HG02885 (cell line): ENCODE measurements at regions not wholly inside any gene's neighbourhood (a gene's known extent, or its start where the extent isn't known, plus 50 kb on each side); places are given as distances from the start of the nearest gene placed in this dataset.
"Not testable (repeated sequence)": the region's sequence is repeated elsewhere in the genome, so short reads cannot be mapped to it uniquely, and the experiment has no call there.

Experiments used
- ATAC-seq: cut with Tn5 transposase; IDR thresholded peaks from one replicate; pipeline ENCODE4 v1.9.1; 2021; ENCODE audit warnings: mild to moderate bottlenecking; ENCODE audit not compliant: unreplicated experiment, poor library complexity

DNA sequence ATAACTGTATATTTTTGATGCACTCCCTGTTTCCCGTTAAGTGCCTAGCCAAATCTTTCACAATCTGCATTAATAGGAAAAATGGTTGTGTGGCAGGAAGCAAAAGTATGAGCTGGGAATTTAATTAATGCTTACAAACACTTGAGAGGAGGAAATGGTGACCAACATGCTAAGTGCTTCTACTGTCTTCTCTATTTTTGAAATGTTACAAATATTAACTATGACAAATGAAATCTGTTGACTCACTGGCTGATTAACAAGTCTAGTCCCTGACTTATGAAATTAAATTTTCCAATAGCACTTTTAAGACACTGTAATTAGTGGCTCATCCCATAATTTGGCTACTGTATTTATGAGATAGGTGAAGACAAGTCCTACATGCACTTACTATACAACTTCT lies 446.9 kb upstream of the DPPA4 start:
- no peak for ATAC-seq

DNA sequence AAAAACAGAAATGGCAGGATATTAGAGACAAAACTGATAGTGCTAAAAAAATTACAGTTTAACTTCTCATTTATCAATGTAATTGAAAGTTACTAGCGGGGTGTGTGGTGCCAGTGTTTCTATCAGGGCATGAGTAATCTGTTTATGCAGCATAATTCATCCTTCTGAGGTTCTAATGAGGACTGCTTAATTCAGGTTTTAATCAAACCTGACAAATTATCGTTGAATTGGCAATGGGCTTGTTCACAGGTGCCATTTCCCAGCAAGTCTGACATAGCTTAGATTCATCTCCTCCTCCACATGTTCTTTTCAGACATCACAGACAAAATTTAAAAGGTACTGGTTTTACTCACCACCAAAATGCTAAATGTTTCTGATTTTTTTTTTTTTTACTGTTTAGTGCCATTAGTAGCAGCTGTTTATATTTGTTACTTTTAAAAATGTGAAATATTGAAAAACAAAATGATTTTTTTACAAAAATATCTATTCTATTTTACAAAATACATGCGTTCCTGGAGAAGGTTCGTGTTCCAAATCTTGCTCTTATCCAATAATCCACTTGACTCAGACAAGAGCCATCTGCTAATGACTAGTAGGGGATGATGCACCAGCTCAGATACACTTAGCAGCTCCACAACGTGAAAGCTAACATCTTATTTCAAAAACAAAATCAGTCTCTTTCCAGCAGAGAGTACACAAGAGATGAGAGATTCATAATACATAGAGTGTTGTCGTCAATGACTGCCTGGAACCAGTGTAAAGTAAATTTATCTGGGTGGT lies 447.7 kb upstream of the DPPA4 start:
- no peak for ATAC-seq

DNA sequence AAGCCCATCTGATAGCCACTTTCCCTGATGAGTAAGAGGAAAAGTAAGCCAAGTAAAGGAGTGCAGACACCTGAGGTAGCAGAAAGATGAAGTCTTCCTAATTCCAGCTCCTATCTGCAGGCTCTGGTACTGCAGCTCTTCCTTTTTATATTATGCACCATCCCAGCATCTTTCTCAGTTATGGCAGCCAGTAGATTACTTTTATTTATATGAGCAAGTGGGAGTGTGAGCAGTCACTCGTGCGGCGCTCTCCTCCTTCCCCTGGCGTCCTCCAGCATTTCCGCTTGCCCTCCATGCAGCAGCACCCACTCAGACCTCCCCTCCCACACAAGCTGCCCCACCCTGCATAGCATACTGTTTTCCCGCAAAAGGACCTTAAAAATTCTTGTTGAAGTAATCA lies 465.9 kb upstream of the DPPA4 start:
- no peak for ATAC-seq

DNA sequence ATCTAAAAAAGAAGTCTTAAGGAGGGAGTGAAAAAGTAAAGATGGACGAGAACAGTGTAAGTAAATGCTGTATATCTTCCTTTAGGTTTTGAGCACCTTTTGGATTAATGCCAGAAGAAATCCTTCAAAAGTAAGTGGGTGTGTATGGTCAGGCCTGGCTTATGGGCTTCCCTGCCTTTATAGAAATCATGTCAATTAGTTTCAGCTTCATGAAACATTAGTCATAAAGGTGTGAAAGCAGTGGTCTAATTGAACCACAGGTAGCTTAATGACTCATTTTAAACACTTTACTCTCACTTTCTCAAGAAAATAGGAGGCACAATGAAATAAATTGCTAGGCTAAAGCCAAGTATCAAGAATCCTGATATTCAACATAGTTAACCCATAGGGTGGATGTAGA lies 467.4 kb upstream of the DPPA4 start:
- no peak for ATAC-seq

DNA sequence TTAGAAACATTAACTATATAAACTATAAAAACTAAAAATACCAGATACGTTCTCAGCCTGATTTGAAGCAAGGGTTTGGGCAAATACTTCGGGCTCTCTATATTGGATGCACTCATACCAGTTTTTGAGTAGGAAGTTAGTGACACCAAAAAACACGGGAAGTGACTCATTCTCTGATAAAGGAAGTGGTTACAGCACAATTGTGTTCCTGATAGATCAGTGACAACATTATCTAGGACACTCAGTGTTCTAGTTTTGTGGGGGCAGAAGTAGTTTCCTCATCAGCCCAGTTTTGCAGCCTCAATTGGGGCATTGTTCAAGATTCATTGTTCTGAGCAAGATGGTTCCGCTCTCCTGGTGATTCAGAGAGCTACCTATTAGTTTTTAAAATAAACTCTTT lies 469.6 kb upstream of the DPPA4 start:
- ATAC-seq, result peak; percentile 73

DNA sequence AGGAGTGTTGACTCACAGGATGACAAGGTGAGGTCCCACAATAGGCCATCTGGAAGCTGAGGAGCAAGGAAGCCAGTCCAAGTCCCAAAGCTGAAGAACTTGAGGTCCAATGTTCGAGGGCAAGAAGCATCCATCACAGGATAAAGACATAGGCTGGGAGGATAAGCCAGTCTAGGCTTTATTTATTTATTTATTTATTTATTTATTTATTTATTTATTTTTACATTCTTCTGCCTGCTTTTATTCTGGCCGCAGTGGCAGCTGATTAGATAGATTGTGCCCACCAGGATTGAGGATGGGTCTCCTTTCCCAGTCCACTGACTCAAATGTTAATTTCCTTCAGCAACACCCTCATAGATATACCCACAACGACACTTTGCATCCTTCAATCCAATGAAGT lies 472.2 kb upstream of the DPPA4 start:
- ATAC-seq, result no peak

DNA sequence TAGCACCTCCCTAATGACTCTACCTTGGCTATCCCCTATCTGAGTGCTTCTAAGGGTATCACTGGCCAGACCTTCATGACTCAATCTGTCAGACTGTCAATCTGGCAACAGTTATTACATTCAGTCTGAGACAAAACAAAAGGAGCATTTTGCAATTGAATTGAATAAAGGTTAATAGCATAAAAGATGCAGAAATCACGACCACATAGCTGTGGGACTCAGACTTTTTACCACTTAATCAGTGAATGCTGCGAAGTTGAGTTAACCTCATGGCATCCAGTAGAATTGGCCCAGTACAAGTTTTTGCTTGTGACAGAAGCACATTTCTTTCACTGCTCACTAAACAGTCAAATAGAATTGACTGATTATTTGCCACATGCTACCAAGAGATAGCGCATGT lies 480.7 kb upstream of the DPPA4 start:
- ATAC-seq, result no peak

DNA sequence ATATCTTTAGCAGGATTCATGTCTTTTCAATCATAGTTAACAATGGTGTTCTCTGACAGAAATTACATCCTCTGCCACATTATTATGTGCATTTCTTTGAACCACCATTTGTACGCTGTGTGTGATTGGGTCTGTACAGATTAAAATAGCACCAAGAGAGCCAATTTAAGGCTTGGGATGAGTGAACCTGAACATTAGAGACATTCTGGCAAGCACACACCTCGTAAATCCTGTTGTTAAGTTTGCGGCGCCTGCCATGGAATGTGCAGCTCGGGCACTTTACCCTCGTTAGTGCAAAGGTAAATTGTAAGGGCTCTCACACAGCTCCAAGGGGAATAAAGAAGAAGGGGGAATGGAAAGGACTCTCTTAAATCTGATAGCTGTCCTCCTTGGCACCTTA lies 482.4 kb upstream of the DPPA4 start:
- no peak for ATAC-seq

DNA sequence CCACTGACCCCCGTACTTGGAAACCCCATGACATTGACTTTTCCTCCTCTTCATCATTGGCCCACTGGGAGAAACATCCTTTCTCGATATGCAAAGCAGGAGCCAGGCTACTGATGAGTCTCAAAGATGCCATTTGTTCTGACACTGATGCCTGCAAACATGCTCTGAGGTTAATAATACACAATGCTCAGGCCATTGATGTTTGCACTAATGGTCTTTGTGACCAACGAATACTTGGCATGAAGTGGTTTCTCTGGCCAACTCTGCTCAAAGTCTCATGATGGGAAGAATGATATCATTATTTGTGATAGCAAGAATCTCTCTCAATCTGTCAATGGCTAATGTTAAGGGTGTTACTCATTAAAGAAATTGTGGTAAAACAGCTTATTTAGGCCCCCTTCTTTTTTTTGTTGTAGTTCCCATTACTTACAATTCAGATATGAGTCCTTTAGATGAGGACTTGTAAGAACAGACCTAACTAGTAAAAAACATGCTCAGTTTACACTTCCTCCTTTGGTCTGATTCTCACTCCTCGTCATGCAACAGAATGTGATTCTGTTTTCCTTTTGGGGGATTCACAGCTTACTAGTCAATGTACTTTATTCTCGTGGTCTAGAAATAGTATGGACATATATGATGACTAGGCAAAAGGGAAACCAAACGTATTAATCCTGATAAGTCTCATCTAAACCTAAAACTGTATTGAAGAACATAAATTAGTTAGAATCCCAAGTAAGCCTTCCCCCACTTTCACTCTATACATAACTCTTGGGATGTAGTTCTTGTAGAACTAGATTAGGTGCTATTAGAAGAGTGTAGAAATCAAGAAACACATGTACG lies 488.8 kb upstream of the DPPA4 start:
- ATAC-seq, result no peak

DNA sequence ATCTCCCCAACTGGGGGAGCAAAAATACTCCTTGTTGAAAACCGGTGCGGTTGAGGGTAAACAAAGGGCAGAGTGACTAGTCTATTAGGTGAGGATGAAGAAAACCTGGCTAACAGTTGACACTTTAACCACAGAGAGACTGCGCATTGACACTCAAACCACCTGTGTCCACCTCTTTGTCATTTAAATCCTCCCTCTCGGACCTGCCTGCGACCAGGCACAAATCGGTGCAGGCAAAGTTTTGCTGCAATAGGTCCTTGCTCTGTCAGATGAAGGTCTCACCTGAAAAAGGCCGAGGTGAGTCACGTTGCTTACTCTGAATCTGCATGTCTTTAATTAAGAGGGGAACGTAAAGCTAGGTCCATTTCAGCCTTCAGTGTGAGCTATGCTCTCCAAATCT lies 494.1 kb upstream of the DPPA4 start:
- no peak for ATAC-seq

DNA sequence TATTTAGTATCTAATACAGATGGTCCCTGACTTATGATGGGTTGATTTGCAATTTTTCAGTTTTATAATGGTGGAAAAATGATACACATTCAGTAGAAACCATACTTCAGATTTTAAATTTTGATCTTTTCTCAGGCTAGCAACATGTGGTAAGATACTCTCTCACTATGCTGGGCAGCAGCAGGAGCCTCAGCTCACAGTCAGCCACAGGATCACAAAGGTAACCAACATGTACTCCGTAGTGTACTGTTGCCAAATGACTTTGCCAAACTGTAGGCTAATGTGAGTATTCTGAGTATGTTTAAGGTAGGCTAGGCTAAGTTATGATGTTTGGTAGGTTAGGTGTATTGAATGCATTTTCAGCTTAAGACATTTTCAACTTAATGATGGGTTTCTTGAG lies 498.6 kb upstream of the DPPA4 start:
- no peak for ATAC-seq

DNA sequence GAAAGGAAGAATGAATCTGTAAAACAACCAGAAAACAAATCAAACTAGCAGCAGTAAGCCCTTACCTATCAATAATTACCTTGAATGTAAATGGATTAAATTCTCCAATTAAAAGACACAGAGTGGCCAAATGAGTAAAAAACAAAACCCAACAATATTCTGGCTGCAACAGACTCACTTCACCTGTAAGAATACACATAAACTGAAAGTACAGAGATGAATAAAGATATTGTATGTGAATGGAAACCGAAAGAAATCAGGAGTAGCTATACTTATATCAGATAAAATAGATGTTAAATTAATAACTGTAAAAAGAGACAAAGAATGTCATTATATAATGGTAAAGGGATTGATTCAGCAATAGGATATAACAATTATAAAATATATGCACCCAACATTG lies 514.5 kb upstream of the DPPA4 start:
- ATAC-seq, result peak; percentile 47

DNA sequence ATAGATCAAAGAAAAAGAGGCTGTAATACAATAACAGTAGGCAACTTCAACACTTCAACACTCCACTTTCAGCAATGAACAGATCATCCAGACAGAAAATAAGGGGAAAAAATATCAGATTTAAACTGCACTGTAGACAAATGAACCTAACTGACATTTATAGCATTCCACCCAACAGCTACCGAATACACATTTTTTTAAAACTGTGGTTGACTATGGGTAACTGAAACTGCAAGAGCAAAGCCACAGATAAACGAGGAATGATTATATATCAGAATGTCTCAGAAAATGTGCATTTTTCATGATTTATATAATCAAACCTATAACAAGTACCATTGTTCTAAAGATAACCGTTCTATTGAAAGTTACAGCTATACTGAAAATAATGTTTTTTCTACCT lies 514.9 kb upstream of the DPPA4 start:
- no peak for ATAC-seq

DNA sequence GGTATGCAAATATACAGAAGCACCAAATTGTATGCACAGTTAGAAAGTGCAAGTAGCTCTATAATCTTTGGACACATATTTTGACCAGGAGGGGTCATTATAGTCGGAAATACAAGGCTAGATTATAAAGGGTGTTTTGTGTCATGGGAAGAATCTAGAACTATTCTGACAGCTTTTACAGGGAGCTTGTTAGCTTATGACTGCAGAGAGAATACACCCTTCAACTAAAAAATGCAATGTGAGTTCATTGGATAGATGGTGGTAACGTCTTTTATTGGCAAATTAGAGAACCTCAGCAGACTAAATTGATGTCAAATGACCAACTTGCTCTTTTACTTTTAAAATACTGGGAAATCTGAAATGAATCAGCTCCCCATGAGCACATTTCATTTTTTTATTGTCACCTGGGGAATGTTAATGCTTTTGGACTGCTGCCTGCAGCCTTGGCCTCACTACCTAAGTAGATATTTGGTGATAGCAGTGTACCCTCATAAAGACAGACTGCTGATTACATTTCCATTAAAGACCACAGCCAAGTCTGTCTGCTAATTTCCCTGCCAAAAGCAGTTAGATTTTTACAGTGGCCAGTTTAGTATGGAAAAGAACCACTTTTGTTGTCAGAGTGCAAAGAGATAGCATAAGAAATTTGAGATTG lies 515.9 kb upstream of the DPPA4 start:
- ATAC-seq, result no peak

DNA sequence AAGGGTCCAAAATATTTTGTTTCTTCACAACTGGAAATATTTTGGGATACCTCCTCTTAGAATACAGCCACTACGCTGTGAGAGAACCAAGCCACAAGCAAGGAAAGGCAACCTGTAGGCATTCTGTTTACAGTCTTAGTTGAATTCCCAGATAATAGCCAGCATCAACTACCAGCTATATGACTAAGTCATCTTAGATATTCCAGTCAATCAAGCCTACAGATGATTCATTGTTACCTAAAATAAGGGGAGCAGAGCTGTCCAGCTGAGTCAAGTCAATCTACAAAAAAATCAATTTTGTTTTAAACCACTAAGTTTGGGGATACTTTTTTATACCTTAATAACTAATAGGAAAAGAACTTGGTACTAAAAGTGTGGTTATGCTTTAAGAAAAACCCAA lies 526.4 kb upstream of the DPPA4 start:
- no peak for ATAC-seq

DNA sequence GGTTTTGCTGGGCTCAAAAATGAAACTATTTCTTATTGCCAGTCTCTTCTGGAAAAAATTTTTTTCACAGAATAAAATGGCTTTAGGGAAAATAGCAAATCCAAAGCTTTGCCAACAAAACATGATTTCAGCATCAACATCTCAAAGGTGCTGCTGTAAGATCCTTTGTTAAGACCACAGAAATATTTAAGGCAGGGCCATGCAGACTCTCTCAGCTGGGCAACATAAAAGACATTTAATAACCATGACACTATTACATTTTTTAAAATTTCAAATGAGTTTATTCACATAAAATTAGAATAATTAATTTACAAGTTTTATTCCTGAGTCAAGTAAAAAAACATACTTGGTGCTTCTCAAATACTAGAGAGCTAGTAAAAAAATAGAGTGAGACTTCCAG lies 527.1 kb upstream of the DPPA4 start:
- no peak for ATAC-seq

DNA sequence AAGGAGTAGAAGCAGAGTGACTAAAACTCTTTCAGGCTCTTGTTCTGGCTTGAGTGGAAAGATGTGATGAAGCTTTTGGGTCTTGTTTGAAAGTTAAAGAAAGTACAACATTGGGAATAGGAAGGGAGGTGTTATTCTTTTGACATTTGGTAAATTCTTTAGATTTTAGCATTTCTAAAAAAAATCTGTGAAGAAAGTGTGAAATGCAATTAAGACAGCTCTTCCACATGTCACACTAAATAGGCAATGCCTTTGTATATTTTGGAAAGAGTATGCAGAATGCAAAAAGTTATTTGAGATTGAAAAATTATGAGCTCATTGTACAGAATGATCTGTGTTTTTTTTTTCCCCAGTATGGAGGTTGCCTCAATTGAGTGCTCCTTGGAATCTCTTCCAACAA lies 532.2 kb upstream of the DPPA4 start:
- no peak for ATAC-seq

DNA sequence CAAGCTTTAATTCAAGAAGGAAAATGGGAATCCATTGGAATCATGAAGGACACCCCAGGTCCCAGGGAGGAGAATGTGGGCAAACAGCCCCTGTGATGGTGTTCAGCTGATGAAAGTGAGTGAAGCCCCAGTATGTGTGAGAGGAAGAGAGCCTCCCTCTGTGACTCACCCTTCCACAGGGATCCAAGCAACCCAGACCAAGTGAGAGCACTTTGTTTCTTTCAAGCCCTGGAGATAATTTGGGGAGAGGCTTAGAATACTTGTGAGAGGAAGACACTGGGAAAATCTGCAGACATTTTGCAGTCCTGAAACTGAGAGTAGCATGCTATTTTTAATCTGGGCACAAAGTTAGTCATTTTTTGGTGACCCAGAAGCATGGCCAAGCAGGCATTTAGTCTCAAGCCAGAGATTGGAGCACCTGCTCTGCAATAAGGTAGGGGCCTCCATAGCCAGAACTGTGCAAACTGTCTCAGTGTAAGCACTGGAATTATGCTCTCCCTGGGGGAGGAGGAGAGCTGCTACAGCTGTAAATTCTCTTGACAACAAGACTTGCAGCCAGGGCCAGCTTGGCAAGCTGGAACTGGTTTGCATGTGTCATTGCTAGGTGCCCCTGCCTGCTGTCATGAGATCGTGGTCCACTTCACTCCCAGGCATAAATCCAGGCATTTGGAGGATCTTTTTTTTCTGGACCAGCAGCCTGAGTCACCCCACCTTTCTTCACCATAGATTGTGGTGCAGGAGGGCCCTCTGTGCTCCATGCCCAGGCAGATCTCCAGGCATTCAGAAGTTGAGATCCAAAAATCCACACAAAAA lies 537.8 kb upstream of the DPPA4 start:
- no peak for ATAC-seq

DNA sequence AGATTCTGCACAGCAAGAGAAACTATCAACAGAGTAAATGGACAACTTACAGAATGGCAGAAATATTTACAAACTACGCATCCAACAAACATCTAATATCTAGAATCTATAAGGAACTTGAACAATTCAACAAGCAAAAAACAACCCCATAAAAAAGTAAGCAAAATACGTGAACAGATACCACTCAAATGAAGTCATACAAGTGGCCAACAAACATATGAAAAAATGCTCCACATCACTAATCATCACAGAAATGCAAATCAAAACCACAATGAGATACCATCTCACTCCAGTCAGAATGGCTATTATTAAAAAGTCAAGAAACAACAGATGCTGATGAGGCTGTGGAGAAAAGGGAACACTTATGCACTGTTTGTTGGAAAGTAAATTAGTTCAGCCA lies 540.3 kb upstream of the DPPA4 start:
- not testable (repeated sequence) for ATAC-seq

DNA sequence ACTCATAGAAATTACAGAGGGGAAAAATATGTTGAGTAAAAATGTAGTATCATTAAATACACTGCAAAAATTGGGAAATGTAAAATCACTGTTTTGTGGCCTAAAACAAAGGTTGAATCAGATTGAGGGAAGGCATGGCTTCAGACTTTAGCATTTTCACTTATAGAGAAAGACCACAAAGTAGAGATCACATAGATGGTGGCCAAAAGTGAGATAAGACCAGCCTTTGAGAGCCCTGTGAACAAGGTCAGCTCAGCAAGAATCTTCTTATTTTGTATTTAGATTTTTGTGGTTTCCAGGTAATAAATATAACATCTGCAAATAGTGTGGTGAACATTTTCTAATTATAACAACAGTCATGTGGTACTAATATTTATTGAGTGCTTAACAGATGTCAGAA lies 544.8 kb upstream of the DPPA4 start:
- ATAC-seq, result no peak

DNA sequence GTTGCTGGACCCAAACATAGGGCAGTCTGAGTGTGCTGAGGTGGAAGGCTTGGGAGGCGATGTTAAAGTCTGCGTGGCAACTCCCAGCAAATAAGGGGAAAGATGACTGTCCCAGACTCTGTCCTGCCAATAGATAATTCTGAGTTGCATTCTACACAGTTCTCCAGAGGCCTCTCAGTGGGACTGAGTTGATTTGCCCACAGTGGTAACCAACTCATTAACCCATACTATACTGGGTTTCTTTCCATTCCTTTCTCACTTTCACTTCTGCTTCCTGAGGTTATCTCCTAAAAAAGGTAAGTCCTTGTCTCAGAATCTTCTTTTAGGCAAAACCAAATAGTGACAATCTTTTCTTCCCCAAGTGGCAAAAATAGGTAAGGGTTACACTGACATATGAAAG lies 549.9 kb upstream of the DPPA4 start:
- ATAC-seq, result no peak
